Kidney (tissue), 13 donors: ENCODE measurements at regions not wholly inside any gene's neighbourhood (a gene's known extent, or its start where the extent isn't known, plus 50 kb on each side); places are given as distances from the start of the nearest gene placed in this dataset.

ENCODE experiments used
- DNase-seq, 5 donors: peaks; one replicate each; pipeline ENCODE4 v3.0.0-alpha.2; 2013 to 2020
- FAIRE-seq: peaks from 2 replicates; lab custom pipeline; 2012; peaks lifted over from hg19 to GRCh38; lab: Jason Lieb, UNC
- H3K27ac ChIP-seq, 2 donors: one replicate each; pipeline ENCODE4 v1.7.0; 2013; ENCODE audit warnings: low read depth in 2 of 2, low read length in 2 of 2, inconsistent platforms in 1 of 2
- H3K27me3 ChIP-seq: one replicate; pipeline ENCODE4 v1.7.1; 2013; ENCODE audit warnings: low read length, inconsistent platforms; ENCODE audit not compliant: control insufficient read depth, insufficient read depth
- H3K36me3 ChIP-seq, 3 donors: one replicate each; pipeline versions ENCODE4 v1.7.0 to v1.7.1; 2013; ENCODE audit warnings: low read length in 3 of 3, control low read depth in 1 of 3, inconsistent platforms in 1 of 3; ENCODE audit not compliant: insufficient read depth in 3 of 3, control insufficient read depth in 2 of 3
- H3K4me1 ChIP-seq, 3 donors: one replicate each; pipeline versions ENCODE4 v1.7.0 to v1.7.1; 2013; ENCODE audit warnings: low read length in 3 of 3, inconsistent platforms in 1 of 3, low read depth in 1 of 3; ENCODE audit not compliant: control insufficient read depth in 2 of 3, insufficient read depth in 2 of 3
- H3K4me3 ChIP-seq, 3 donors: one replicate each; pipeline versions ENCODE4 v1.7.0 to v1.8.1; 2013; ENCODE audit warnings: low read length in 3 of 3, control low read depth in 1 of 3, inconsistent platforms in 1 of 3
- H3K9ac ChIP-seq, 3 donors: one replicate each; pipeline versions ENCODE4 v1.7.0 to v1.7.1; 2013; ENCODE audit warnings: low read length in 3 of 3, control low read depth in 1 of 3, inconsistent platforms in 1 of 3
- H3K9me3 ChIP-seq, 3 donors: one replicate each; pipeline versions ENCODE4 v1.7.0 to v1.7.1; 2013; ENCODE audit warnings: low read length in 3 of 3, control low read depth in 1 of 3, inconsistent platforms in 1 of 3; ENCODE audit not compliant: control insufficient read depth in 2 of 3, insufficient read depth in 1 of 3
- CTCF ChIP-seq: IDR thresholded peaks from 3 replicates; pipeline ENCODE4 v1.5.1; 2012; ENCODE audit warnings: mild to moderate bottlenecking, moderate library complexity, borderline replicate concordance; ENCODE audit not compliant: insufficient read depth; ENCODE audit errors: extremely low read depth
- intact Hi-C: fragments of 100-400 bp; cut with DNase I; formaldehyde crosslinking; loops from one replicate; pipeline ENCODE4 v1.11.1; 2022
- donor health status: control.
- donor health status: control.
- donor health status: control.
- donor health status: control.
- donor health status: control.
- donor health status: DM: yes; HTN: yes; CAD: no.
- donor health status: Normal renal cell carcinoma (clear cell type).

- TF ChIP-seq CTCF, result no peak
- H3K9ac ChIP-seq, result no peak overlapping the region
- peaks cover 0 to 8% (median 0%) of the 10 kb centered on the region in 3 donors for H3K9me3 ChIP-seq
- intact Hi-C loops, result no loop called here
- H3K4me1 ChIP-seq, result no peaks in the 10 kb centered on the region
- H3K27ac ChIP-seq, result no peak overlapping the region
- H3K36me3 ChIP-seq, result no peaks in the 10 kb centered on the region
- FAIRE-seq (no peak), DNase-seq (no peak)
- no peak overlapping the region for H3K4me3 ChIP-seq
- no peaks in the 10 kb centered on the region for H3K27me3 ChIP-seq
Measured at GRCh38 chr7:138223402-138223879, 147.2 kb downstream of the AKR1D1 start.

GRCh38 chr7:138226001-138226476 is 149.8 kb downstream of the AKR1D1 start:
- peak in 3 of 5 donors; percentile 33 to 84 (median 53) for DNase-seq
- intact Hi-C loops, result no loop called here
- Histone ChIP-seq H3K4me3 (no peak overlapping the region), H3K36me3 (no peaks in the 10 kb centered on the region), H3K27ac (no peak overlapping the region), H3K27me3 (no peaks in the 10 kb centered on the region), H3K9me3 (no peaks in the 10 kb centered on the region), H3K4me1 (no peaks in the 10 kb centered on the region), H3K9ac (no peak overlapping the region)
- no peak for FAIRE-seq
- TF ChIP-seq CTCF, result no peak

GRCh38 chr7:138226745-138227279 is 150.6 kb downstream of the AKR1D1 start:
- TF ChIP-seq CTCF, result no peak
- FAIRE-seq, result no peak

GRCh38 chr7:138228119-138228518 is 151.9 kb downstream of the AKR1D1 start:
- no peak for DNase-seq
- intact Hi-C loops, result no loop called here
- no peak for FAIRE-seq

More at GRCh38 chr7:138226745-138227279, 150.6 kb downstream of the AKR1D1 start:
- no peaks in the 10 kb centered on the region for H3K36me3 ChIP-seq
- H3K27ac ChIP-seq, result no peak overlapping the region
- intact Hi-C loops, result no loop called here
- H3K4me1 ChIP-seq, result no peaks in the 10 kb centered on the region
- DNase-seq, result peak in 2 of 5 donors; percentile 23 to 65
- H3K9ac ChIP-seq, result no peak overlapping the region
- H3K4me3 ChIP-seq, result no peak overlapping the region
- H3K9me3 ChIP-seq, result no peaks in the 10 kb centered on the region
- no peaks in the 10 kb centered on the region for H3K27me3 ChIP-seq

More at GRCh38 chr7:138228119-138228518, 151.9 kb downstream of the AKR1D1 start:
- Histone ChIP-seq H3K36me3 (no peaks in the 10 kb centered on the region), H3K27me3 (no peaks in the 10 kb centered on the region), H3K27ac (no peak overlapping the region), H3K4me3 (no peak overlapping the region), H3K9me3 (no peaks in the 10 kb centered on the region), H3K4me1 (no peaks in the 10 kb centered on the region), H3K9ac (no peak overlapping the region)
- no peak for TF ChIP-seq CTCF
